Lower leg skin (tissue), 3 donors: ENCODE measurements at regions not wholly inside any gene's neighbourhood (a gene's known extent, or its start where the extent isn't known, plus 50 kb on each side); places are given as distances from the start of the nearest gene placed in this dataset.

Source experiments
- CTCF ChIP-seq, 3 donors: fragments of 450-650 bp; IDR thresholded peaks; one replicate each; pipeline ENCODE4 v1.5.1; 2016; ENCODE audit warnings: antibody characterized with exemption in 3 of 3, mild to moderate bottlenecking in 3 of 3, moderate library complexity in 2 of 3
- POLR2A ChIP-seq, 2 donors: fragments of 450-650 bp; IDR thresholded peaks; one replicate each; pipeline ENCODE4 v1.6.1; 2016 to 2017; ENCODE audit warnings: antibody characterized with exemption in 2 of 2, mild to moderate bottlenecking in 1 of 2, moderate library complexity in 1 of 2

GRCh38 chr2:220165401-220165800, 538.0 kb downstream of the SLC4A3 start:
- TF ChIP-seq CTCF (IDR thresholded peaks at IDR 0.05) (no peak), POLR2A (IDR thresholded peaks at IDR 0.05) (no peak)
